Heart left ventricle (tissue), 16 donors: ENCODE measurements at regions not wholly inside any gene's neighbourhood (a gene's known extent, or its start where the extent isn't known, plus 50 kb on each side); places are given as distances from the start of the nearest gene placed in this dataset.

Experiments used
- ATAC-seq, 4 donors: fragments of 200-7000 bp; cut with Tn5 transposase; one replicate each; pipeline ENCODE4 v1.9.1; 2020 to 2022; ENCODE audit warnings: moderate library complexity in 4 of 4, mild to moderate bottlenecking in 3 of 4, moderate number of reproducible peaks in 1 of 4
- DNase-seq, 5 donors: peaks; one replicate each; pipeline ENCODE4 v3.0.0-alpha.2; 2020
- H3K27ac ChIP-seq, 12 donors: fragments of 200-600 bp; sonication (generic) in 4 of 12; one replicate each; pipeline versions ENCODE4 v1.5.0 to v1.8.0; 2016 to 2022; ENCODE audit warnings: mild to moderate bottlenecking in 2 of 12
- H3K27me3 ChIP-seq, 9 donors: fragments of 200-600 bp; sonication (generic) in 2 of 9; one replicate each; pipeline versions ENCODE4 v1.5.1 to v1.8.0; 2016 to 2022; ENCODE audit warnings: mild to moderate bottlenecking in 3 of 9
- H3K36me3 ChIP-seq, 9 donors: fragments of 200-600 bp; sonication (generic) in 2 of 9; one replicate each; pipeline versions ENCODE4 v1.5.0 to v1.8.0; 2018 to 2022; ENCODE audit warnings: mild to moderate bottlenecking in 2 of 9
- H3K4me1 ChIP-seq, 12 donors: fragments of 200-600 bp; sonication (generic) in 4 of 12; one replicate each; pipeline versions ENCODE4 v1.5.0 to v1.8.0; 2016 to 2022; ENCODE audit warnings: mild to moderate bottlenecking in 3 of 12
- H3K4me3 ChIP-seq, 12 donors: fragments of 200-600 bp; sonication (generic) in 4 of 12; one replicate each; pipeline versions ENCODE4 v1.5.0 to v1.8.0; 2017 to 2022; ENCODE audit warnings: mild to moderate bottlenecking in 9 of 12, moderate library complexity in 4 of 12
- H3K9me3 ChIP-seq, 12 donors: fragments of 200-600 bp; sonication (generic) in 4 of 12; one replicate each; pipeline versions ENCODE4 v1.5.0 to v1.8.0; 2016 to 2022; ENCODE audit warnings: mild to moderate bottlenecking in 1 of 12
- POLR2A ChIP-seq, 2 donors: fragments of 450-650 bp; IDR thresholded peaks; one replicate each; pipeline ENCODE4 v1.6.1; 2017; ENCODE audit warnings: antibody characterized with exemption in 2 of 2, mild to moderate bottlenecking in 2 of 2, moderate library complexity in 2 of 2
- WGBS, 4 donors: extraction: QIAGEN DNeasy Blood & Tissue Kit in 2 of 4; methylation state at CpG; one replicate each; pipeline versions ENCODE4 v1.1.5 to v1.1.7; 2013 to 2018; 5-methylcytosine and 5-hydroxymethylcytosine counted together
- intact Hi-C, 10 donors: fragments of 100-400 bp; cut with DNase I; formaldehyde crosslinking; loops; one replicate each; pipeline versions ENCODE4 v1.11.1 to v1.14.2; 2022
- TF ChIP-seq, protein P1 (sequence below), 12 donors: fragments of 200-600 bp; sonication (generic) in 4 of 12; IDR thresholded peaks; one replicate each; pipeline versions ENCODE4 v1.5.0 to v1.8.0; 2018 to 2022; ENCODE audit warnings: antibody characterized with exemption in 12 of 12, mild to moderate bottlenecking in 5 of 12
- donor health status: ischemic (EF 13 %, LVEDD 7.1; RV severe dilation, severe dysfunction).
- donor health status: healthy with polysubstance abuse.
- donor health status: DM: no; HTN: yes; CAD: no.
- donor health status: DM: no; HTN: no; CAD: no.
- donor health status: ischemic (EF 25% LVEDD 6.9; RV normal size, moderate dysfunction).
- donor health status: ischemic (EF 25% LVEDD 5.7; RV mildly dilated, moderate dysfunction).
- donor health status: healthy.
- donor health status: DM: yes; HTN: yes; CAD: no.
- donor health status: ischemic (EF 35%, LVEDD 5.7; RV mildly dilated, moderate dysfunction).
- donor health status: nonischemic (EF 11% LVEDD 7.7; RV severe dilation, severe dysfunction).
- donor health status: DM: yes; HTN: yes; CAD: no.
- donor health status: PGD.
- donor health status: ischemic (EF 29% LVEDD 5.4; RV normal size, mild dysfunction).
- donor health status: nonischemic (EF 23%, LVEDD 6.1; RV moderate dilation, normal function).

- Histone ChIP-seq H3K4me1 (no peaks in the 10 kb centered on the region), H3K9me3 (peaks cover 0 to 7% (median 0%) of the 10 kb centered on the region in 12 donors), H3K27me3 (peaks cover 0 to 3% (median 0%) of the 10 kb centered on the region in 9 donors), H3K36me3 (no peaks in the 10 kb centered on the region), H3K4me3 (no peak overlapping the region), H3K27ac (no peak overlapping the region)
- ATAC-seq (no peak), DNase-seq (no peak)
- no peak for TF ChIP-seq POLR2A (IDR thresholded peaks at IDR 0.05)
- TF ChIP-seq, protein P1, sequence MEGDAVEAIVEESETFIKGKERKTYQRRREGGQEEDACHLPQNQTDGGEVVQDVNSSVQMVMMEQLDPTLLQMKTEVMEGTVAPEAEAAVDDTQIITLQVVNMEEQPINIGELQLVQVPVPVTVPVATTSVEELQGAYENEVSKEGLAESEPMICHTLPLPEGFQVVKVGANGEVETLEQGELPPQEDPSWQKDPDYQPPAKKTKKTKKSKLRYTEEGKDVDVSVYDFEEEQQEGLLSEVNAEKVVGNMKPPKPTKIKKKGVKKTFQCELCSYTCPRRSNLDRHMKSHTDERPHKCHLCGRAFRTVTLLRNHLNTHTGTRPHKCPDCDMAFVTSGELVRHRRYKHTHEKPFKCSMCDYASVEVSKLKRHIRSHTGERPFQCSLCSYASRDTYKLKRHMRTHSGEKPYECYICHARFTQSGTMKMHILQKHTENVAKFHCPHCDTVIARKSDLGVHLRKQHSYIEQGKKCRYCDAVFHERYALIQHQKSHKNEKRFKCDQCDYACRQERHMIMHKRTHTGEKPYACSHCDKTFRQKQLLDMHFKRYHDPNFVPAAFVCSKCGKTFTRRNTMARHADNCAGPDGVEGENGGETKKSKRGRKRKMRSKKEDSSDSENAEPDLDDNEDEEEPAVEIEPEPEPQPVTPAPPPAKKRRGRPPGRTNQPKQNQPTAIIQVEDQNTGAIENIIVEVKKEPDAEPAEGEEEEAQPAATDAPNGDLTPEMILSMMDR (IDR thresholded peaks at IDR 0.05), result no peak
- WGBS, 4 donors, result 58 to 74% (median 60%) methylated on average over 5 of the region's 5 CpGs
- intact Hi-C loops, result no loop called here
These were observed 824.5 kb upstream of the WWC1 start for GRCh38 chr5:167466992-167467391.

GRCh38 chr5:167472566-167473108, 818.8 kb upstream of the WWC1 start:
- Histone ChIP-seq H3K27ac (no peak overlapping the region), H3K4me1 (no peaks in the 10 kb centered on the region), H3K9me3 (no peaks in the 10 kb centered on the region), H3K4me3 (no peak overlapping the region), H3K27me3 (peaks cover 0 to 3% (median 0%) of the 10 kb centered on the region in 9 donors), H3K36me3 (no peaks in the 10 kb centered on the region)
- TF ChIP-seq, protein P1 (IDR thresholded peaks at IDR 0.05), result no peak
- TF ChIP-seq POLR2A (IDR thresholded peaks at IDR 0.05), result no peak
- whole genome bisulfite sequencing, 4 donors, result 35 to 47% (median 42%) methylated on average over 5 of the region's 5 CpGs
- intact Hi-C loops, result no loop called here
- no peak for ATAC-seq
- no peak for DNase-seq

GRCh38 chr5:167478188-167478587, 813.3 kb upstream of the WWC1 start:
- no peaks in the 10 kb centered on the region for H3K4me1 ChIP-seq
- TF ChIP-seq, protein P1 (IDR thresholded peaks at IDR 0.05), result no peak
- TF ChIP-seq POLR2A (IDR thresholded peaks at IDR 0.05), result no peak
- no peak overlapping the region for H3K27ac ChIP-seq
- no peak overlapping the region for H3K4me3 ChIP-seq
- intact Hi-C loops, result no loop called here
- H3K27me3 ChIP-seq, result no peaks in the 10 kb centered on the region
- no peaks in the 10 kb centered on the region for H3K9me3 ChIP-seq
- no peak for DNase-seq
- ATAC-seq, result no peak
- H3K36me3 ChIP-seq, result no peaks in the 10 kb centered on the region
- 20 to 38% (median 32%) methylated on average over 2 of the region's 2 CpGs for WGBS, 4 donors

DNA sequence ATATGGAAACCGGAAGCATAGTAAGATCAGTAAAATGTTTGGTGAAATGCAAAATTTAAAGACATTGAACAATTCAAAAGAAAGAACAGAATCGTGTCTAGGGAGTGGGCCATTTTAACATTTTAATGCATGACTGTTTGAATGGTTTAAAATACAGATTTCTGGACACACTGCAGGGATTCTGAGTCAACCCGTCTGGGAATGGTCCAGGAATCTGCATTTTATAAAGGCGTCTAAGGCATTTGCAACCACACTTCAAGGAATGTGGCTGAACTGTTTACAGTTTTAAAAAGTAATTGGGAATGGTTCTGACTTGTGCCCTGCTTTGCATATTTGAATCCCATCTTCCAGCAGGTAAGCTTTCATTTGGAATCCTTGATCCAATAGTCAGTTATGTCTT, 811.7 kb upstream of the WWC1 start:
- no peak for ATAC-seq
- intact Hi-C loops, result no loop called here
- Histone ChIP-seq H3K4me1 (no peaks in the 10 kb centered on the region), H3K4me3 (no peak overlapping the region), H3K36me3 (no peaks in the 10 kb centered on the region), H3K27ac (no peak overlapping the region), H3K27me3 (no peaks in the 10 kb centered on the region), H3K9me3 (no peaks in the 10 kb centered on the region)
- TF ChIP-seq, protein P1 (IDR thresholded peaks at IDR 0.05), result no peak
- no peak for TF ChIP-seq POLR2A (IDR thresholded peaks at IDR 0.05)
- 77 to 86% (median 86%) methylated on average over 4 of the region's 4 CpGs for WGBS, 4 donors
- no peak for DNase-seq
